Stimulated activated CD8-positive, alpha-beta memory T cell treated with anti-CD3 and anti-CD28 coated beads, Interleukin-4, amount 100 ng/mL, for 48 hours (primary cell): ENCODE measurements at regions not wholly inside any gene's neighbourhood (a gene's known extent, or its start where the extent isn't known, plus 50 kb on each side); places are given as distances from the start of the nearest gene placed in this dataset.

ENCODE experiments used
- DNase-seq: peaks from one replicate; pipeline ENCODE4 v3.0.0-alpha.2; 2020

DNA sequence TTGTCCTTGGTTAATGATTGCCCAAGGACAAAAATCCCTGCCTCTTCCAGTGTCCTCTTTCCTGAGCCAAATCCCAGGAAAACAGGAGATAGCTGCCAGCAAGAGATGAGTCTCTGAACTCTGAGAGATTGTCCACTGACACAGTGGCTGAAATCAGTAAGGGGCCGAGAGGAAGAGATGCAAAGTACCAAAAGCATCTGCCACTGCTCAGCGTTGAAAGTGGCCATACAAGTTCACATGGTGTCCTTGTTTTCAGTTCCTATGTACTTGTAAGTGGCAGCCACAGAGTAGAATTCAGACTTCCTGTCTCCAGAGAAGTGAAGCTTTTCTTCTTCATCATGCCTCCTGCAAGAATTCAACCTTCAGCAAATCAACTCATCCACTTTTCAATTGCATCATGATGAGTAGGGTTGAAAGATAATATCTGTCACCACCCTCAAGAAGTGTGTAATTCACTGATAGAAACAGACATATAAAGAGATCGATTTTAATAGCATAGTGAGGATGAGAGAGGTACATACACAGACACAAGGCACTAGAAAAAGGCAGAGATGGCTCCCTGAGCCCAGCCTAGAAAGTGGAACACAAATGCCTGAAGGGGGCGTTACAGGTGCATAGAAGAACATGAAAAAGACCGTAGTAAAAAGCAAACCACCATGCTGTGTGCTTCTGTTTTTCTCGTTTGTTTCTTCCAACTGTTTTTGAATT lies 185.8 kb downstream of the MRPL39 start:
- DNase-seq, result peak; percentile 69

DNA sequence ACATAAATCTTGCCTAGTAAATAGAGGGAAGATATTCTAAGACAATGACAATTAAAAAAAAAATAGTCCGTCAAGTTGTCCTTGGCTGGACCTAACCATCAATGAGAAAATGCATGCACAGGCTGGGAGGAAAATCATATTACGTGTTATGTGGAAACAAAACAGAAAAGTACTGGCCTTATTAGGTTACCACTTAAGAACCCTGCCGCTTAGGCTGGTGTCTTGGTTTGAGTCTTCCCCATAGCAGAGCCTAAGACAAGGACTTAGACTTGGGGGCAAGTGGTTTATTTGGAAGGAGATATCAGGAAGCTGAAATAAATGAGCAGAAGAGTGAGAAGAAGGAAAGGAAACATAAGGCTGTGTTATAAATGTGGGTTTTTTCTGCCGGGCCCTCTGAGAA lies 186.4 kb downstream of the MRPL39 start:
- DNase-seq, result no peak

DNA sequence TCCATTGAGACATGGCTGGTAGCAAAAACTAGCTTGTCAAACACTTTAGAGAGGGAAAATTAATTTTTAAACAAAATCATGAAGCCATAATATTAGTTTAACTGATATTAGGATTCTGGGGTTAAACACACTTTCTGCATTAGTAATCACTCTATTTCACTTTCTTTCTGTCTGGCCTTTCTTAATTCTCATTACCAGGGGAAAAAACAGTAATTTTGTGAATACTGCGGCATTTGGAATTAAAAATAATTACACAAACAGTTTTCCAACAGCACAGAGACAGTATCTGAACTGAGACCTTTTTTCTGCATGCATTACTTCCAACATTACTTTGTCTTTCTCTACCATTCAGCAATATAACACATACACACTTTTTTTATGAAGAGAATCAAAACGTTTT lies 190.6 kb downstream of the MRPL39 start:
- DNase-seq, result no peak

DNA sequence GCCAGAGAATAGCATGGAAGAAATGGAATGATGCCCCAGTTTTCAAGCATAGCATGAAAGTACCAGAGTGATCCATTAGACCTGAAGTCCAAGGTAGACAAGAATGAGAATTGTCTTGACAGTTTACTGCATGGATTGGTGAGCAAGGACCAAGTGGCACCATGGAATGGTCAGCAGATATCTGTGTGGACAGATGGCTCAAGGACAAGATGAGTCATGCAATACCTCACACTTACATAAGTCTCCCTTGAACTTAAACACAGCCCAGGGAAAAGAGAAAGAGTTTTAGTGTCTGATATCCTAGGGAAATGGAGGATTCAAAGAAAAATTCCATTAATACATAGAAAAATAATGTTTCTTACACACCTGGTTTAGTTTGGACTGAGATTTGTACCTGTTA lies 195.2 kb downstream of the MRPL39 start:
- no peak for DNase-seq

DNA sequence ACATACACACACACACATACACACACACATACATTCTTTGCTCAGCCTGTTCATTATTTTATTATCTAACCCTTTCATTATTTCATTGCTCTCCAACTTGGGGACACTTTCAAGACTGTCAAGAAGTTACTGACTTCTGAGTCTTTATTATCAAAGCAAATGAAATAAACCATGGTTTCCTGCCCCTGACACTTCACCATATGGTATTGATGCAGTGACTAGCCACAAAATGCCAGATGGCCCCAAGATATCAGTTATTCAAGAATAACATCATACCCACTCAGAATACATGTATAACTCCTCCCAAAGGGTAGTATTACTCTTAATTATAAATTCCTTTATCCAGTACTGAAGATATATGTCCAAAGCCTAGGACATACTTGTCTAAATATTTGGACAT lies 197.3 kb downstream of the MRPL39 start:
- no peak for DNase-seq

DNA sequence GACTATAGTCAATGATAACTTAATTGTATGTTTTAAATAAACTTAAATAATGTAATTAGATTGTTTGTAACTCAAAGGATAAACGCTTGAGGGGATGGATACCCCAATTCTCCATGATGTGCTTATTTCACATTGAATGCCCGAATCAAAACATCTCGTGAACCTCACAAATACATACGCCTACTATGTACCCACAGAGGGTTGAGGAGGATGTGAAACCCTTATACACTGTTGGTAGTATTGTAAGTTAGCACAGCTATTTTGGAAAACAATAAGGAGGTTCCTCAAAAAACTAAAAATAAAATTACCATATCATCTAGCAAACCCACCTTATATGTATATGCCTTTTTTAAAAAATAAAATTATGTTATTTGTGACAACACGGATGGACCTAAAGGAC lies 198.6 kb downstream of the MRPL39 start:
- no peak for DNase-seq

DNA sequence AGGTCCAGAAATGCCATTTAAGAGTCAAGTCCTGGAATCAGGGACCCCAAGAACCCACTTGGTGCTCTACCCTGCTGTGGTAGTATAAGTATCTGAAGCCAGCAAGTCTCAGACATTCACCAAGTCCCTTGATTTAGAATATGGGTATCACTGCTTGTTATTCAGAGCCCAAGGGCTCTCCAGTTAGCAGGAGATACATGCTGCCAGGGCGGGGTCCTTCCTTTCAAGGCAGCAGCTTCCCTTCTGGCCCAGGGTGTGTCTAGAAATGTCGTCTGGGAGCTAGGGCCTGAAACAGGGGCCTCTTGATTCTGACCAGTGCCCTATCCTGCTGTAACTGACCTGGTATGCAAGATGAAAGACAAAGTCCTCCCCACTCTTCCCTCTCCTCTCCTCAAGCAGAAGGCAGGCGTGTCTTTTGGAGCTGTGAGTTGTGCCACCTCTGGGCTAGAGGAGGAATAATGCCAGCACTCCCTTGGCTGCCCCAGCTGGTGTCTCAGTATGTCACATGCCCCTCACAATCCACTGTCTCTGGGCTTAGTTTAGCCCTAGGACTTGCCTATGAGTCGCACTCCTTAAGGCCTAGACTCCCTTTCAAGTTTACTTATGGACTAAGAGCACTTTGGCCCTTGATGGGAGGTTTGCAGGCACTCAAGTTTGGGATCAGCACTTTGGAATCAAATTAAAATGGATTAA lies 200.2 kb downstream of the MRPL39 start:
- no peak for DNase-seq

DNA sequence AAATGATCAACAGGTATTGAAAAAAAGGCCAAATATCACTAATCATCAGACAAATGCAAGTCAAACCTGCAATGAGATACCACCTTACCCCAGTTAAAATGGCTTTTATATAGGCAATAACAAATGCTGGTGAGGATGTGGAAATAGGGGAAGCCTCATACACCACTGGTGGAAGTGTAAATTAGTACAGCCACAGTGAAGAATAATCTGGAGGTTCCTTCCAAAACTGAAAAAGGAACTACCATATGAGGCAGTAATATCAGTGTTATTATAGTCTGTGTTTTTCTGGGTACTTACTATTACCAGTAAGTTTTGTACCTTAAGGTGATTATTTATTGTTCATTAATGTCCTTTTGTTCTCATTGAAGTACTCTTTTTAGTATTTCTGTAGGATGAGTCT lies 201.3 kb downstream of the MRPL39 start:
- DNase-seq, result no peak

DNA sequence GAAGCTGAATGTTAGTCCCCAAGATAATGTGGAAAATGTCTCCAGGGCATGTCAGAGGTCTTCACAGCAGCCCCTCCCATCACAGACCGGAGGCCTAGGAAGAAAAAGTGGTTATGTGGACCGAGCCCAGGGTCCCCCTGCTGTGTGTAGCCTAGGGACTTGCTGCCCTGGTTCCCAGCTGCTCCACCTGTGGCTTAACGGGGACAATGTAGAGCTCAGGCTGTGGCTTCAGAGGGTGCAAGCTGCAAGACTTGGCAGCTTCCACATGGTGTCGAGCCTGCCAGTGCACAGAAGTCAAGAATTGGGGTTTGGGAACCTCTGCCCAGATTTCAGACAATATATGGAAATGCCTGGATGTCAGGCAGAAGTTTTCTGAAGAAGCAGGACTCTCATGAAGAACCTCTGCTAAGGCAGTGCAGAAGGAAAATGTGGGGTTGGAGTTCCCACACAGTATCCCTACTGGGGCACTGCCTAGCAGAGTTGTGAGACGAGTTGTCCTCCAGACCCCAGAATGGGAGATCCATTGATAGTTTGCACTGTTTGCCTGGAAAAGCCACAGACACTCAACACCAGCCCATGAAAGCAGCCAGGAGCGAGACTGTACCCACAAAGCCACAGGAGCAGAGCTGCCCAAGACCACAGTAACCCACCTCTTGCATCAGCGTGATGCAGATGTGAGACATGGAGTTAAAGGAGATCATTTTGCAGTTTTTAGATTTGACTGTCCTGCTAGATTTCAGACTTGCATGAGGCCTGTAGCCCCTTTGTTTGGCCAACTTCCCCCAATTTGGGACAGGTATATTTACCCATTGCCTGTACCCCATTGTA lies 204.9 kb downstream of the MRPL39 start:
- peak; percentile 59 for DNase-seq

DNA sequence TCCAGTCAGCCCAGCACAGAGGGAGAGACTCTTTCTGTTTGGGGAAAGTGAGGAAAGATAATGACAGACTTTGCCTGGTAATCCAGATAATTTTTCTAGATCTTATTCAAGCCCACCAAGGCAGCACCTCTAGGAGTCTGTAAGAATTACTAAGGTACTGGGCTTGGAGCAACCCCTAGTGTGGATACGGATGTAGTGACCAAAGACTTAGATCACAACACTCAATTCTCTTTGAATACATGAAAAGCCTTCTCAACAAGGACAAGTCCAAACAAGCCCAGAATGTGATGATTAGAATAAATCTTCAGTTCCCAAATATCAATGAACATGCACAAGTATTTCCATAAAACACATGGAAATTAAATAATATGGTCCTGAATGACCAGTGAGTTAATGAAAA lies 206.9 kb downstream of the MRPL39 start:
- no peak for DNase-seq

DNA sequence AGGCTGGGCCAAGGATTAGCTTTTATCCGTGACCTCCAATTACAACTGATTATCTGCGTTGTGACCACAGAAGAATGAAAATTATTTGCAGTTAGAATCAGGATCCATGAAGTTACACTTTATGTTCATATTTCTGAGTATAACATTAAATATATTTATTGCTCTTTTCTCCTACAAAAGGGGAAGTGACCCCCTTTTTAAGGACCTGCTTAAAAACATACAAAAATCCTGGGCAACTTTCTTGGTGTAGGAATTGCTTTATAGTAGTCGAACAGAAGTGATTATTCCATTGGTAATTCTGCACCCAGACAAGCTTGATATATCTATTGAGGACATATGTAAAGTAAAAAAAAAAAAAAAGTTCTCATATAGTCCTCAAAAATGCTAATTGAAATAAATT lies 208.7 kb downstream of the MRPL39 start:
- DNase-seq, result no peak

DNA sequence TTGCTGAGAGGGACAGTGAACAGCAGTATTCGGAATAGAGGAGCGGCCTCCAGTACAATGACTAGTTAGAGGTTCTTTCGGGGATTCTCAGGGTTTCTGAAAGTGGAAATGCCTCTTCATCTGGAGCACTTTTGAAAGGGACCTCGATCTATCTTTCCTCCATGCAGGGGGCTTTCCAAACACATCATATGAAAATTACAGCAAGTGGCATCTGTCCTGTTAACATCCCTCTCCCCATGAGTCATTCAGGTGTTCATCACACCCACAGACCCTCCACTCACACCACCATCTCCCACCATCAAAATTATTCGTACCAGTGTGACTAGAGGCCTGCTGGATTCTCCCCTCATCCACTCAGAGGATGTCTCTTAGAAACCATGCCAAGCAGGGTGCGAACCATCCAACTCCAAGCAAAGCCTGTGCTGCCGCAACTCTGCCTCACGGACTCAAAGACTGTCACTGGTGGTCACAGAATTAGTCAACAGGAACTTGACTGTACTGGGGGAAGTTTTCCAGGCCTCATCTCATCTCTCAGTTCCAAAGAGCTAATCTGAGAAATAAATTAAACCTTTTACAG lies 211.1 kb downstream of the MRPL39 start:
- DNase-seq, result peak; percentile 83

DNA sequence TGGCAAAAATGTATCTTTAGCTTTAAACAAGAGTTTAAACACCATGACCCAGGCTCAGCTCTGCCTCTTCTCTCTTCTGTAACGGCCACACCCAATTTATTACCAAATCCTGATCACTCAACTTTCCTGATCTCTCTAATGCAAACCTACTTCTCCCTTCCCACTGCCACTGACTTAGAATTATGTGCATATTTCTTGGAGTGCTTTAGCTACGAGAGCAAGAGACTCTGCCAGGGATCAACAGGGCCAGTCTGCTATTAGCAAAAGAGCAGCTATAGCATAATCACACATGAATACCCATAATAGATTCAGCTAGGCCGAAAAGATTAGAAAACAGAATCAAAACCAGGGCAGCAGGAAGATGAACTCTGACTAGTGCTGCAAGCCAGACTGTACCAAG lies 215.5 kb downstream of the MRPL39 start:
- DNase-seq, result no peak

DNA sequence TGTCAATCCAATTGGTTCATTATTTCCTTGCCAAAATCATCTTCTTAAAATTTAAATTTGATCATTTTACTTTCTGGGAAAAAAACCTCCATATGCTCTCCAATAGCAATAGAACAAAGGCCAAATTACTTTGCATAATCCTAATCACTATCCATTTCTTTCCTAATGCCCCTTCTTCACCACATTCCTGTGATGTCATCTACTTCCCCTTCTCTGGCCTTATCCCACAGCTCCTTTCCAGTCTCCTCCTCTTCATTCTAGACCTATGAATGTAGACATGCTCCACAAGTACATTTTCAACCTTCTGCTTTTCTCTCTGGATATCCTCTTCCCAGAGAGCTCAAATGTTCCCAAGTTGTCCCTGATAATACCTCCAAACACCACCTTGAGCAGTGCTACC lies 216.6 kb downstream of the MRPL39 start:
- DNase-seq, result no peak

DNA sequence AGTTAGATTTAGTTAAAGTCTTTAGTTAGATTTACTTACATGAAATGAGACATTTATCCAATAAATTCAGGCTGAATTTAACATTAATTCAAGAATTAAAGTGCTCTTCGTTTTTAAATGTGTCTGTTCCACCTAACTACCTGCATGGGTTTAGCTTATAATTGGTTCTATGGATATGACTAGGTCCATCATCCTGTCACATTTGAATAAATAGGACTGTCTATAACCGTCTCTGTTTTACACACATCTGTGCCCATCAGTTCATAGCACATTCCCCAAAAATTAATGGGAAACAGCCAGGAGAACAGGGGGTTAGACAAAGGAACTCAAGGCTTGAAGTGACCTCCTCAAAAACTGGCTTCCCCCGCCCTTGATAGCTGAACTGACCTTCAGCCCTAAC lies 219.6 kb downstream of the MRPL39 start:
- DNase-seq, result no peak

DNA sequence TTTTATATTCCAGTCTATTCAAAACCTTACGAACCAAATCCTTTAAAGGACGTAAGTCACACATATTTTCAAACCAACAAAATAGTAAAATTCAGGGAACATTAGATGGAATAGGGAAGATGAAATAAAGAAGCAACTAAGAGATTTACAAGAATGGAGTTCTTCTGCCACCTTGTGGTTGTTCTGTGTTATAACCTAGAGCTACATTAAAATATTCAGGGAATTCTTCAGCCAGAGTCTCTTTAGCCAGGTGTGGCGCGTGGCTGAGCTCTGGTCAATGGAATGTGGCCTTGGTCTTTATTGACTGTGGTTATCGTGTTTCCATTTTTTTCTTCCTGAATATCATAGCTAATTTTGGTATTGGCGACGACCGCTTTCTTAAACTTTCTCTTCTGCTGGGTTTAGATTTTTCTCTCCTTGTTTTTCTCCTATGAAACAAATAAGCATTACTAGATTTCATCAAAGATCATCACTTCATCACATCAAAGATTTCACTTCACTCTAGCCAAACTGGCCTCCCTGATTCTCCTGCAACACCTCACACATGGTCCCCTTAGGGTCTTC lies 221.3 kb downstream of the MRPL39 start:
- no peak for DNase-seq

DNA sequence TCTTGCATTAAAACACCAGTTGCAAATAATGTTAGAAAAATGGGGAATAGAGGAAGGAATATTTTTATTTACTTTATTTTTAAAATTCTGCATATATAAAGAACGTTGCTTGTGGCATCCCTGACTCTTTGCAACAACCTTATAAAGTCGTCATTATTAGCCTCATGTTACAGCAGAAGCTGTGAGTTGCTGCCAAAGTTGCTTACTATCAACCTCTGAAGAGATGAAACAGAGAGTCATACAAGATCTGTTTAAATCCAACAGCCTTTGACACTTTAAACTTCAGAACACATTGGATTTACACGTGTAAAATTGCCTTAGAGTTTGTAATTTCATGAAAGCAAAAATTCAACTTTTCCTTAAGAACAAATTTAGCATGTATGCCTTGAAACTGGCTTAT lies 221.9 kb downstream of the MRPL39 start:
- no peak for DNase-seq

DNA sequence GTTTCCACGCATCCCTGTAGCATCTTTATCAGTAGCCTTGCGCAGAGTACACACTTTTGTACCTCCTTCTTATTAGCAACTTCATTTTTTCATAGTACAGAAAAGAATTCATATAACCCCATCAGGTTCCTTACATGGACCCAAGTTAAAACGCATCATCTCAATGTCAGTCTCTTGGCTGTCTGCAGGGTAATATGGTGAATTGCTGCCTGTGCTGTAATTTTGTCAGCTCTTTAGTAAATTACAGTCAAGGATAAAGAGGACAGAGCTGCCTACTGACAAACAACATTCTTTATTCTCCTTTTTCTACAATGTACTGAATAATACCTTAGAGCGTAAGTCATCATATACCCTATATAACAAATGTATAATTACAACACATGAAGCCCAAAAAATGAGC lies 222.5 kb downstream of the MRPL39 start:
- no peak for DNase-seq

DNA sequence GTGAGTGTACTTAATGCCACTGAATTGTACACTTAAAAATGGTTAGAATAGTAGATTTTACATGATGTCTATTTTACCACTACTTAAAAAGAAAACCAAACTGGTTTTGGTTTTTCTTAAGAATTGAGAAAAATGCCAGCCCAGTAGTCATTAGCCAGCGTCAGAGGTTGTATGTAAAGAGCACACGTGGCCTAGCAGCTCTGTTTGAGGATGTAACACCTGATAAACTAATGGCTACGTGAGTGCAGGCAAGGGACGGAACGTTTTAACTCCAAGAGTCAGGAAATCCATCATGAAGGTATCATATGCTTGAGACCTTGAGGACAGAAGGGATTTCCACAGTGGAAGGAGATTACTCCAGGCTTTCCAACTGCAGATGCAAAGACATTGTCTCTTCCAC lies 223.7 kb downstream of the MRPL39 start:
- DNase-seq, result no peak

DNA sequence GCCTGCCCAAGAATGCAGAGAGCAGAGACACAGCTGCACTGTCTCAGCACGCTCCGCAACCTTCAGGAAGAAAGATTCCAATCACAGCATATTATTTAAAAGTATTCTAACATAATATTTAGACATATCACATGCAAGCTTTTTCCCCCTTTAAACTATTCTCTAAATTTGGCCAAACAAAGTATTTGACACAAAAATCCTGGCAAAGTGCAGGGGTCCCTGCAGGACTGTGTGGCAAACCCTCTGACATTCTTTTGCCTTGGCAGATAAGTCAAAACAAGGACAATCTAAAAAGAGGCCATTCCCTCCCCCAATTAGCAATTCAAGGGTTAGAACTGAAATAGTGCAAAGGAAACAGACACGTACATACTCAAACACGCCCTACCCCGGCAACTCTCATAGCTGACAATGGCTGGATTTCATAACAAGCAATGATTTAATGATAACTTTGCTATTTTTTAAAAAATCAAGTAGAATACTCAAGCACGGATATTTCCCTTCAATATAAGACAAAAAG lies 225.3 kb downstream of the MRPL39 start:
- no peak for DNase-seq

DNA sequence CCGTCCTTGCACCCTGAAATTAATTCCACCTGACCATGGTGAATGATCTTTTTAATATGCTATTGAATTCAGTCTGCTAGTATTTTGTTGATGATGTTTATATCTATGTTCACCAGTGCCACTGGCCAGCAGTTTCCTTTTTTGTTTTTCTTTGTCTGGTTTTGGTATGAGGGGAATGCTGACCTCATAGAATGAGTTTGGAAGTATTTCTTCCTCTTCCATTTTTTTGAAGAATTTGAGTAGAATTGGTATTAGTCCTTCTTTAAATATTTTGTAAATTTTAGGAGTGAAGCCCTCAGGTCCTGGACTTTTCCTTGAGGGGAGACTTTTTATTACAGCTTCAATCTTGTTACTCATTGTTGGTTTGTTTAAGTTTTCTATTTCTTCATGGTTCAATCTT lies 231.6 kb downstream of the MRPL39 start:
- no peak for DNase-seq

DNA sequence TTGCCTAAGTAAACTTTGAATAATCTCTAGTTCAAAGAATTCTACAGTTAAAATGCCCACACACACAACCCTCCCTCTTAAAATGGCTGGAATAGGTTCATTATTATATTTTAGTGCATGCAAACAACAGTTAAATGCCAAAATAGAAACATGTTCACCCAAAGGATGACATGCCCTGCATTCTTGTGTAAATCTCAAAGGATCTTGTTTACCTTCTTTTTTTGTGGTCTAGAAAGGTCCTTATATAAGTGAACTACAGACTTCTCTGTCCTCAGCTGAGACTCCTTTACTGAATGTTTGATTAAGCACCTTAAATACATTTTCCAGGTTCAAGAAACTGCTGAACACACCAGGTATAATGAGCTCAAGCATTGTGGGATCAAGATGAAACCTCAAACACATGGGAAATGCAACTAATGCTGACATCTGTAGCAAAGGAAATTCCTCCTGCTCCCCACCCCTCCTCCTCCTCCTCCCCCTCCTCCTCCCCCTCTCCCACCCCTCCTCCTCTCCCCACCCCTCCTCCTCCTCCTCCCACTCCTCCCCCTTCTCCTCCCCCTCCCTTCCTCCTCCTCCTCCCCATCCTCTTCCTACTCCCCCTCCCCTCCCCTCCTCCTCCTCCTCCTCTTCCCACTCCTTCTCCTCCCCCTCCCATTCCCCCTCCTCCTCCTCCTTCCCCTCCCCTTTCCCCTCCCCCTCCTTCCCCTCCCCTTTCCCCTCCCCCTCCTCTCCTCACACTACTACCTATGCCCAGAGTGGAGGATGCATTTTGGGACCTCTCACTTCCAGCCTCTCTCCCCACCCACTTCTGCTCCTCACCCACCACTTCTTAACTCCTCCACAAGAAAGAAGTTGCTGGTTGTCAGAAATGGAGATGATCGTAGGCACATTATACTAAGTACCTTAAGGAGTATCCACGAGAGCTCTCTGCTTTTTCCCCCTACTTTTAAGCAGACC lies 233.9 kb downstream of the MRPL39 start:
- DNase-seq, result no peak
